ENCODE measurements at regions not wholly inside any gene's neighbourhood (a gene's known extent, or its start where the extent isn't known, plus 50 kb on each side); places are given as distances from the start of the nearest gene placed in this dataset.
"Not testable (repeated sequence)": the region's sequence is repeated elsewhere in the genome, so short reads cannot be mapped to it uniquely, and the experiment has no call there.

DNA sequence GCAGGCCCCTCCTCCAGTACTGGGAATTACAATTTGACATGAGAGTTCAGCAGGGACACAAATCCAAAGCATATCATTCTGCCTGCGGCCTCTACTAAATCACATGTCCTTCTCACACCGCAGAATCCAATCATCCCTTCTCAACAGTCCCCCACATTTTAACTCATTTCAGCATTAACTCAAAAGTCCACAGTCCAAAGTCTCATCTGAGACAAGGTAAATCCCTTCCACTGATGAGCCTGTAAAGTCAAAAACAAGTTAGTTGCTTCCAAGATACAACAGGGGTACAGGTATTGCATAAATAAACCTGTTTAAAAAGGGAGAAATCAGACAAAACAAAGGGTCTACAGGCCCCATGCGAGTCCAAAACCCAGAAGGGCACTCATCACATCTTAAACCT, 64.0 kb downstream of the EBNA1BP2 start:
- no peak for DNase-seq (ENCODE audit: low read depth)

DNA sequence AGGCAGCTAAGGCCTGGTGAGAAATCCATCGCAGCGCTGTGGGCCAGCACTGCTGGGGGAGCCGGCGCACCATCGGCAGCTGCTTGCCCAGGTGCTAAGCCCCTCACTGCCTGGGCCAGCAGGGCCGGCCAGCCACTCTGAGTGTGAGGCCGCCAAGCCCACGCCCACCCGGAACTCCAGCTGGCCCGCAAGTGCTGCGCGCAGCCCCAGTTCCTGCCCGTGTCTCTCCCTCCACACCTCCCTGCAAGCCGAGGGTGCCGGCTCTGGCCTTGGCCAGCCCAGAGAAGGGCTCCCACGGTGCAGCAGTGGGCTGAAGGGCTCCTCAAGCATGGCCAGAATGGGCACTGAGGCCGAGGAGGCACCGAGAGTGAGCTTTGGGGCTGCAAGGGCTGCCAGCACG, 64.4 kb downstream of the EBNA1BP2 start:
- DNase-seq (ENCODE audit: low read depth), result no peak

DNA sequence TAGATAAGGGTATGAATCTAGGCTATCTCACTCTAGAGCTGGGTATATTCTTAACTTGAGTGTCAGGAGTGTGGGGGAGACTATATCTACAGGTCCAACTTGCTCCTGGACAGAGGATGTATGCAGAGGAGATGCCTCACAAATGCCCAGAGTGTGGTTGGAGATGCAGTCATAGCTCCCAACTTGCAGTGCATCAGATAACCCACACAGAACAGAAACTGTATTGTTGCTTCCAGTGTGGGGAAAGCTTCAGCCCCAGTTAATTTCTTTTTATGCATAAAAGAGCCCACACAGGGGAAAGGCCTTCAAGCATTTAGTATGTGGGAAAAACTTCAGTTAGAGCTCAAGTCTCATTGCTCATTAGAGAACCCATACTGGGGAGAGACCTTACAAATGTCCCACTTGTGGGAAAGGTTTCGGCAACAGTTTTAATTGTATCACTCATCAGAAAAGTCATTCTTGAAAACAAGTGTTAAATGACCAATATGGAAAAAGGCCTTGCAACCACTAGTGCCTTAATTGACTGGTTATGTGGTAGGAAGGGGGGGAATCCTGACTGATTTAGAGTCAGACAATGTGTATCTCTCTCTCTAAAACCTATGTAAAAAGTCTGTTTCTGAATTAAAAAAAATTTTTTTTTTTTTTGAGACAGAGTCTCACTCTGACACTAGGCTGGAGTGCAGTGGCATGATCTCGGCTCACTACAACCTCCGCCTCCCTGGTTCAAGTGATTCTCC, 67.9 kb downstream of the EBNA1BP2 start:
- DNase-seq (ENCODE audit: low read depth), result no peak

DNA sequence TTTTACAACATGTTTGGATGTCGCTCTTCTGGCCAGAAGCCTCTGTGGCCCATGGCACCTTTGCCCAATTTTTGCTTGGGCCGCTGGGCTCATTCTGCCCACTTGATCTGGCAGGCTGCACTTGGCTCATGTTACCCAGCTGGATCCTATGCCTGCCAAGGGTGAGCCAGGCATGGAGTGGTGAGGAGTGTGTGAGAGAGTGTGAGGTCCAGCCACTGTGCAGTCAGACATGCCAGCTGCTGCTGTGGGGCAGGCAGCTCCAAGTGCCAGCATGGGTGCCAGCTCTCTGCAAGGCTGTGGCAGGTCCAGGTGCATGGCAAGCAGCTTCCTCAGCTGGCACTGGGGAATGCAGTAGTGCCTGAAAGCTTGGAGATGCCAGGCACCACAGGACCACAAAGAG, 71.0 kb downstream of the EBNA1BP2 start:
- DNase-seq (ENCODE audit: low read depth), result no peak

DNA sequence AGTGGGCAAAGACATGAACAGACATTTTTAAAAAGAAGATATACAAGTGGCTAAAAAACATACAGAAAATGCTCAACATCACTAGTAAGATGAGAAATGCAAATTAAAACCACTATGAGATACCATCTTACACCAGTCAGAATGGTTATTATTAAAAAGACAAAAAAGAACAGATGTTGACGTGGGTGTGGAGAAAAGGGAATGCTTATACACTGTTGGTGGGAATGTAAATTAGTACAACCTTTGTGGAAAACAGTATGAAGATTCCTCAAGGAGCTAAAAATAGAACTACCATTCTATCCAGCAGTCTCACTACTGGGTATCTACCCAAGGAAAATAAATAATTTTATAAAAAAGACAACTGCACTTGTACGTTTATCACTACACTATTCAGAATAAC, 73.9 kb downstream of the EBNA1BP2 start:
- DNase-seq (ENCODE audit: low read depth), result no peak

DNA sequence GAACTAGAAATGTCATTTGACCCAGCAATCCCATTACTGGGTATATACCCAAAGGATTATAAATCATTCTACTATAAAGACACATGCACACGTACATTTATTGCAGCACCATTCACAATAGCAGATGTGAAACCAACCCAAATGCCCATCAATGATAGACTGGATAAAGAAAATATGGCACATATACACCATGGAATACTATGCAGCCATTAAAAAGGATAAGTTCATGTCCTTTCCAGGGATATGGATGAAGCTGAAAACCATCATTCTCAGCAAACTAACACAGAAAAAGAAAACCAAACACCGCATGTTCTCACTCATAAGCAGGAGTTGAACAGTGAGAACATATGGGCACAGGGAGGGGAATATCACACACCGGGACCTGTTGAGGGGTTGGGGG, 75.6 kb downstream of the EBNA1BP2 start:
- not testable (repeated sequence) for DNase-seq (ENCODE audit: low read depth)

DNA sequence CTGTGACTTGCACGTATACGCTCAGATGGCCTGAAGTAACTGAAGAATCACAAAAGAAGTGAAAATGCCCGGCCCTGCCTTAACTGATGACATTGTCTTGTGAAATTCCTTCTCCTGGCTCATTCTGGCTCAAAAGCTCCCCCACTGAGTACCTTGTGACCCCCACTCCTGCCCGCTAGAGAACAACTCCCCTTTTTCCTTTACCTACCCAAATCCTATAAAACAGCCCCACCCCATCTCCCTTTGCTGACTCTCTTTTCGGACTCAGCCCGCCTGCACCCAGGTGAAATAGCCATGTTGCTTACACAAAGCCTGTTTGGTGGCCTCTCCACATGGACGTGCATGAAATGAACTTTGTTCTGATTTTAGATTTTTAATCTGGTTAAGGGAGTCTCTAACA, 81.3 kb downstream of the EBNA1BP2 start:
- not testable (repeated sequence) for DNase-seq (ENCODE audit: low read depth)

DNA sequence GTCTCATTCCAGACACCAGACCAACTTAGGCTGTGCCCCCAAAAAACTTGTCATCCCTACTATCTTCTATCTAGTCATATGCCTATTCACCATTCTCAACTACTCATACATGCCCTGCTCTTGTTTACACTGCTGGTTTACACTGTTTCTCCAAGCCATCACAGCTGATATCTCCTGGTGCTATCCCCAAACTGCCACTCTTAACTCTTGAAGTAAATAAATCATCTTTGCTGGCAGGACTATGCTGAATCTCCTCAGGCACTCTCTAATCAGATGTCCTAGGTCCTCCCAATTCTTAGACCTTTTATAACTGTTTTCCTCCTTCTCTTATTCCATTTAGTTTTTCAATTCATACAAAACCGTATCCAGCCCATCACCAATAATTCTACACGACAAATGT, 81.9 kb downstream of the EBNA1BP2 start:
- DNase-seq (ENCODE audit: low read depth), result not testable (repeated sequence)

DNA sequence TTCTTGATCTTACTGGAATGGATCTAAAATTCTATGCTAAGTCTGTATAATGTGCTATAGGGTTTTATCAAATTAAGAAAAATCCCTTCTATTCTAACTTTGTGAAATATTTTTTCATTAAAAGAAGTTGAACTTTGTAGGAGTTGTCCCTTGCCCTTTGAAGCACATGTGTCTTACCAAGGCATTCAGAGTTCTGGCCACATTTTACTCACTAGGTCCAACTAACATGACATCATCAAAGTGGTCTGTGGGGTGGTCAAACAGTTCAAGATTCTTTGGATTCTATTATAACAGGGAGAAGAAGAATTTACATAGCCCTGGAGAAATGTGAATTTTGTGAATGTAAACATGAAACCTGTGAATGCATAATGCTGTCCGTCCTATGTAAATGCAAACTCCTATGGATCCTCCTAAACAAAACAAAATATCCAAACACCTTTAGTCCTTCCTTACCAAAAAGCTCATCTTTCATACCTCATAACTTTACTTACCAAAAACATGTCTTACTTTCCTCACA, 88.7 kb downstream of the EBNA1BP2 start:
- DNase-seq (ENCODE audit: low read depth), result no peak

DNA sequence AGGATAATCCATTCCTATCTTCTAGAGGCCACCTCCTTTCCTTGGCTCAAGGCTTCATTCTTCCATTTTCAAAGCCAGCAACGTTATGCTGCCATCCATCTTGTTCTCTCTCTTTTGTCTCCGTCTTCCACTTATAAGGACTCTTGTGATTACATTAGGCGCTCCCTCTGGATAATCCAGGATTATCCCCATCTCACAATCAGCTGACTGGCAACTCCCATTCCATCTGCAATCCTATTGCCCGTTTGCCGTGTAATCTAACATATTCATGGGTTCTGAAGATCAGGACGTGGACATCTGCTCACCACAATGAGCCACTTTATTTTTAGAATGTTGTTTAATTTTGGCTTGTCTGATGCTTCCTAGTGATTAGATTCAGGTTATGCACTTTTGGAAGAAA, 89.3 kb downstream of the EBNA1BP2 start:
- no peak for DNase-seq (ENCODE audit: low read depth)

DNA sequence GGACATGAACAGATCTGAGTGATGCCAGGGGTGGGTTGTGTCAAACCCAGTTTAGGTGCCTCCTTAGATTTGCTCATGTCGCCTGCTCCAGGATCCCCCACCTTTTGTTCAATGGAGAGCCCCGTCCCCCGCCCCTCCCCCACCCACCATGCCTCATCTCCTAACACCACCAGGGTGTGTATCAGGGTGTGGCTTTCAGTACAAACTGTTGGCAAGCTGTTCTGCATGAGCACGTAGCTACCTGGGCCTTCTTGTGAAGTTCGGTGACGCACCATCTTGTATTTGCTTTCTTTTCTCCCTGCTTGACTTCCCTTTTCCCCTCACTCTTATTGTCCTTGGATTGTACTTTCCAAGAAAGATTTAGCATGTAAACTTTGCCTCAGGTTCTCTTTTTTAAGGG, 94.8 kb downstream of the EBNA1BP2 start:
- DNase-seq (ENCODE audit: low read depth), result no peak

DNA sequence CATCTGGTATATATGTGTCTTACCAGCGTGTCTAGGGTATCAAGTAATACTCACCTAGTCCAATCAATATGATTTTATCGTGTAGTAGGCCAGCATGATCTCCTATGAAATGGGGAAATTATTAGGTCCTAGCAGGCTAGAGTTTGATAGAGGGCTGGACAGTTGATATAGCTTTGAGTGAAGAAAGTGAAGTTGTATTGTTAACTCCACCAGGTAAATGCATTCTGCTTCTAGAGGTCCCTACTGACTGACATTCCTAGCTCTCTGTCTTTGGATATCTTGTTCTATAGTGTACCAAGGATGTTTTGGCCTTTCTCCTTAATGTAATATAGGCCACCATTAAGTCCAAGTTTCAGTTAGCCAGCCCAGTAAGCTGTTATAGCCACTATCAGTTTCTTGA, 97.4 kb downstream of the EBNA1BP2 start:
- DNase-seq (ENCODE audit: low read depth), result no peak

DNA sequence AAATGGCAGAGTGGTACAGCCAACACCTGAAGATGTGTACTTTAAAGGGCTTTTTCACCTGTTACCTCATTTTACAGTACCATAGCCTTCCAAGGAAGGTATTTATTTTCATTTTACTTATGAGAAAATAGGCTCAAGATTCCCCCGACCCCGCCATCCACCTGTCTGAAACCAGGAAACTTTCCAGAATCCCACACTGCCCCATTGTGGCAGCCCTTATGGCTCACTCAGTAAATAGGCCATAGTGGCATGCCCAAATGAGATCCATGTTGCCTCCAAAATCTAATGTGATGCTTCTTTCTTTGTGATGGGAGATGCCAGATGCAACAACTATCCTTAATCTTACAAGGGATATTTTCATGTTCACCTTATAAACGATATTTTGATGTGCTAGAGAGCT, 97.8 kb downstream of the EBNA1BP2 start:
- no peak for DNase-seq (ENCODE audit: low read depth)

DNA sequence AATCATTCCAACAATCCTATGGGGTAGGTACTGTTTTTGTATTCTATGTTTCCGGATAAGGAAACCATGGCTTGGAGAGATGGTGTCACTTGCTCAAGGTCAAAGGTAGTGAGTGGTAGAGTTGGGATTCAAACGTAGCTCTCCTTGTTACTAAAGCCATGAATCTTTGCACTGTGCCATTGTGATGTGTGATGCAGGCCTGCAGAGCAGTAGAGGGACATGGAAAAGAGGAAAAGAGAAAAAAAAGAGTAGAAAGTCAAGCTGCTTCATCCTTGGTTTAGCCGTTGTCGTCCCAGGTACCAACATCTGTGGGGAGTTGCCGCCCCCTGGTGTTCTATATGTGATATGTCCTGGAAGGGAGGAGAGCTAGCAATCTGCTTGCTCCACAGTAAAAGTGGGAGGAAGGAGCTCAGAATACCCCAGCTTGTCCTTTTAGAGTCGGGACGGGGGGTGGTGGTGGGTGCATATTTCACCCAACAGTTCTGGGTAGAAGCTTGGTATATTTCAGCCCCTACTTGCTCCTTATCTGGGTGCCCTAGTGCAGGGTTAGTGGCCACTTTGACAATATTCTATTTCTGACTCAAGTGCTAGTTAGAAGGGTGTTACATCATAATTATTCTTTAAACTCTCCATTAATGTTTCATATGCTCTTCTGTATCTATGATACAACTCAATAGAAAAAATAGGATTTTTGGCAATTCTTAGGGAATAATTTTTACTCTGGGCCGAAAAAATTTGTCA, 98.4 kb downstream of the EBNA1BP2 start:
- peak; percentile 53 for DNase-seq (ENCODE audit: low read depth)

DNA sequence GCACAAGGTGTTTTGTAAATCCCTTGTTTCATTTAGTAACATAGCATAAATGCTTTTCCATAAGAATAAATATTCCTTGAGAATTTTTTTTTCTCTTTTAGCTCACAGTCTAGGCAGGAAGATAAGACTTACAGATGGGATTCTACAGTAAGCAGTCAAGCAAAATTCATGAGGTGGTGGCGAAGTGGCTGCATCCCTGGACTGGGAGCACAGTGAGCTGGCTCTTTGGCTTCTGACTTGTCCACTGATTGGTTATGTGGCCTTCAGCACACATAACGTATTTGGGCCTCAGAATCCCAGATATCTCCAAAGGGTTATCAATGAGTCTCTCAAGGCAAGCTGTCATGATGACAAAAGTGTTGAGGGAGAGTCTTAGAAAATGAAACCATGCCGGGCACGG, 99.8 kb downstream of the EBNA1BP2 start:
- DNase-seq (ENCODE audit: low read depth), result no peak

DNA sequence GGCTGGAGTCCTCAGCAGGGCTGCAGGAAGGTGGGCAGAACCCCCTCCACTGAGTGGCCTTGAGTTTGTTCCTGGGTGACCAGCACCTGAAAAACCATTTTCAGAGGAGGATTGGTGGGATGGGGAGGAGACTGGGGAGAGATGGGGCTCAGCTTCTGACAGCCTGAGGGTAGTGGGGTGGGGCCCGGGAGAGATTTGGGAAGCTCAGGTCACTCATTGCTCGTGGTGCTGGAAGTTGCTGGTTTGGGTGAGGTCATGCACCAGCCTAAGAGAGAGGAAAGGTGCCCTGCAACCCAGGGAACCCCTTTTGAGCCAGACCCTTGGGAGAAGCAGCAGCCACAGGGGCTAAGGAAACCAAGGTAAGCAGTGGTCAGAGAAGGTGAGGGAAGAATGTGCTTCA, 100.8 kb downstream of the EBNA1BP2 start:
- DNase-seq (ENCODE audit: low read depth), result no peak

DNA sequence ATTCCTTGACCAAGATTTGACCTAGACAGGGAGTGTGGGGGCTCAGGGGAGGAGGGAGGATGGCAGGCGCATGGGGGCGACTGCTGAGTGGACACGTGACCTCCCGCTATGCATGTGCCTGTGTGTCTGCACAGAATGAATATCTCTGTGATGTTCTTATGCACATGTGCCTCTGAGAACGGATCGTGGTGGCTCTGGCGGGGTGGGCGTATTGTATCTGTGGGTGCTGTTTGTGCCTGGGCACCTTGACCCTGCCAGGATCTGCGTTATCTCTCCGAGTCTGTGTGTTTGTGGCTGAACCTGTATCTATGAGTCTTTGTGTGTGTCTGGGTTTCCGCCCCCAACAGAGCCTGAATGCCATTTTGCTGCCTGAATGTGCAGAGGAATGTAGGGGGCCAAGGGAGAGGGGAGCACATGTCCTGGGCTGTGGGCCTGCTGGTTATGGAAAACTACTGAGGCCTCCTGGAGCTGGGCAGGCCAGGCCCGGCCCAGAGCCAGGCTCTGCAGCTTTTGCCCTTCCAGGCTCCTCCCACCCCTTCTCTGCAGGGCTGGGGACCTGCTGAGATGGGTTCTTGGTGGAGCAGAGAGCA, 102.5 kb downstream of the EBNA1BP2 start:
- DNase-seq (ENCODE audit: low read depth), result no peak

DNA sequence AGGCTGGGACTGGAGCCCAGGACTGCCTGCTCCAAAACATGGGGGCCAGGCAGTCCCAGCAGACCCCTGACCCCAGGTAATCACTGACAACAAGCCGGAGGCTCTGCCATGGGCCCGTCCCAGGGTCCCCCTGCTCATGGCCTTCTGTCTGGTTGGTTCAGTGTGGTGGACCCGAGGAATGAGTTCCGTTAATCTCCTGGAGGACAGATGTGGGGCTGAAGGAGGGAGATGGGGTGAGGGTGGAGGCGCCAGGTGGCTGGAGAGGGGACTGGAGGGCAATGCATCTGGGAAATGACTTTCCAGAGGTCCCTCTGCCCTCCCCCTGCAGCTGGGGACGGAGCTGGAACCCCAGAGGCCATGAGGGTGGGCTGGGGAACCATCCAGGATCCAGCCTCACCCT, 103.2 kb downstream of the EBNA1BP2 start:
- no peak for DNase-seq (ENCODE audit: low read depth)

DNA sequence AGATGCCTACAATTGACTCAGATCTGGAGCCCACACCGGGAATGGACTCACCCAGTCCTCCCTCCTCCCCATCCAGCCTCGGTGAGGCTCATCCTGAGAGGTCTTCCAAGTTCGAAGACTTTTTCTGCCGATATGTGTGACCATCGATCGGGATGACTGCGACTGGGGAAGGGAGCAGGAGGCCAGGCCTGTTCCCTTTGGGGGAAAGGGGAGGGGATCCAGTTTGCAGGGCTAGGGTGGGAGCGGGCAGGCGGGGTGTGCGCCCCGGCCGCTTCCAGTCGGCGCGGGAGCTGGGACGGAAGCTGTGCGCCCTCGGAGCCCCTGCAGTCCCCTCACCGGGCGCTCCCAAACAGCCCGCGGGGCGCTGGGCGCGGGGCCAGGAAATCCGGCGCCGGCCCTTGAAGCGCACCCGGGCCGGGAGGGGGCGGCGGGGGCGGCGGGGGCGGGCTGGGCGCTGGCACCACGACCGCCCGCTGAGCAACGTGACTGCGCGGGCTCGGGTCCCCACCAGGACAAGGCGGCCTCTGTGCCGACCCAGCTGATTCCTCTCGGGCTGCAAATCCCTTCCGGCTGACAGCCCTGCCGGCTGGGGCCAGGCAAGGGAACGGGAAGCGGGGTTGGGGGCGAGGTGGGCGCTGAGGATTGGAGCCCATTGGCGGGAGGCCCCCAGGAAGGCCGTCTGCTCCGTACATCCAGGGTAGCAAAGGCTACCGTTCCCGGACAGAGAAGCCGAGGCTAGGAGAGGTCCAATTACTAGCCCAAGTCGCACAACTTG, 103.9 kb downstream of the EBNA1BP2 start:
- DNase-seq (ENCODE audit: low read depth), result no peak

DNA sequence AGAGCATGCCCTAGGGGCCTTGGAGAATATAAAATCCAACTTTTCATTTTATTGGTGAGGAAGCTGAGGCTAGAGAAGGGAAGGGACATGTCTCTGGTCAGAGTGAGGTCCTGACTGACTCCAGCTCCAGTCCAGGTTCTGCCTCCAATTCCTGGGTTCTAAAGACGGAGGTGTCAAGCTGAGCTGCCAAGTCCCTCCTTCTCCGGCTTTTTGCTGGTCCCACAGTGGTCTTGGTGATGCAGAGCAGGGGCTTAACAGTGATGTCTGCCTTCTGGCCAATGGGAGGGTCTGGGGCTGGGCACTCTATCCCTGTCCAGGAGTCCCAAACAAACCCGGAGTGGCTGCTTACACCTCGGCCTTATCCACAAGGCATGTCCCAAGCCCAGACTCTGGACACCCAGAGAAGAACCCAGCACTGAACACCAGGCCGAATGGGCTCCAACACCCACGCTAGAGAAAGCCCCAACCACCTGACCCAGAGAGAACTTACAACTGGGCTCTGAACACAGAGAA, 104.8 kb downstream of the EBNA1BP2 start:
- no peak for DNase-seq (ENCODE audit: low read depth)

DNA sequence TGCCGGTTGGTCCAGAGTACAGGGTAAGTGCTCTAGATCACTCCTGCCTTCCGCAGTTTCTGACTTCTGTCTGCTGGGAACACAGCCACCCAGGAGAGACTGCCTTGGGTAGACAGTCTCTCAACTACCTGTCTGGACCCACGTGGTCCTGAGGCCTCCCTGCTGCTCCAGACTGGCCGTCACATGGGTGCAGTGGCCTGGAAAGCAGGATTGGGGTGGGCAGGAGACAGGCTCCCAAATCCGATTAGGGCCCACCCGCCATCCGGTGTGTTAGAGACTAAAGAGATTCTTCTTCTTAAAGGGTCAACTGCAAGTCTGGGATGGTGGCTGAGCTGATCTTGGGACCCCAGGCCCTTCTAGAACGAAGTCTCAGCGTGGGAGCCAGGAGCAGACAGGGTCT, 105.5 kb downstream of the EBNA1BP2 start:
- DNase-seq (ENCODE audit: low read depth), result no peak

All from renal cortical epithelial cell (primary cell).